GM23338 (cell line): ENCODE measurements at regions not wholly inside any gene's neighbourhood (a gene's known extent, or its start where the extent isn't known, plus 50 kb on each side); places are given as distances from the start of the nearest gene placed in this dataset.

Experiments
- ATAC-seq: fragments of 200-7000 bp; cut with Tn5 transposase; 3 replicates; pipeline ENCODE4 v1.9.1; 2020
- DNase-seq: peaks from one replicate; pipeline ENCODE4 v3.0.0-alpha.2; 2015; ENCODE audit warnings: low spot score
- H2AFZ ChIP-seq: fragments of 200-600 bp; sonication (generic); 2 replicates; pipeline ENCODE4 v1.8.0; 2016; ENCODE audit warnings: antibody characterized with exemption, mild to moderate bottlenecking, moderate library complexity
- H3F3A ChIP-seq: fragments of 200-600 bp; sonication (generic); replicated peaks from 2 replicates; pipeline ENCODE4 v1.8.0; 2017; ENCODE audit warnings: antibody characterized with exemption, mixed run types, low read depth
- H3K27ac ChIP-seq: fragments of 200-600 bp; sonication (generic); 2 replicates; pipeline ENCODE4 v1.6.1; 2016; ENCODE audit warnings: low read depth
- H3K27me3 ChIP-seq: fragments of 200-600 bp; sonication (generic); 2 replicates; pipeline ENCODE4 v1.8.0; 2016; ENCODE audit warnings: mild to moderate bottlenecking, mixed run types, moderate library complexity; ENCODE audit not compliant: insufficient read depth
- H3K36me3 ChIP-seq: fragments of 200-600 bp; sonication (generic); 2 replicates; pipeline ENCODE4 v1.8.0; 2016; ENCODE audit warnings: mild to moderate bottlenecking; ENCODE audit not compliant: insufficient read depth
- H3K4me1 ChIP-seq: fragments of 200-600 bp; sonication (generic); 2 replicates; pipeline ENCODE4 v1.8.0; 2016; ENCODE audit warnings: mild to moderate bottlenecking, moderate library complexity; ENCODE audit not compliant: insufficient read depth
- H3K4me2 ChIP-seq: fragments of 200-600 bp; sonication (generic); 2 replicates; pipeline ENCODE4 v1.7.1; 2017; ENCODE audit warnings: mixed run types
- H3K4me3 ChIP-seq: fragments of 200-600 bp; sonication (generic); 2 replicates; pipeline ENCODE4 v1.6.1; 2016; ENCODE audit warnings: mixed run types
- H3K79me2 ChIP-seq: fragments of 200-600 bp; sonication (generic); replicated peaks from 2 replicates; pipeline ENCODE4 v1.8.0; 2017; ENCODE audit warnings: mild to moderate bottlenecking; ENCODE audit not compliant: insufficient read depth
- H3K9me2 ChIP-seq: fragments of 200-600 bp; sonication (generic); 2 replicates; pipeline ENCODE4 v1.8.0; 2017; ENCODE audit not compliant: insufficient read depth
- H4K20me1 ChIP-seq: fragments of 200-600 bp; sonication (generic); replicated peaks from 2 replicates; pipeline ENCODE4 v1.8.0; 2017; ENCODE audit warnings: mild to moderate bottlenecking; ENCODE audit not compliant: insufficient read depth
- H3K27ac Mint-ChIP-seq: 2 replicates; pipeline ENCODE4 v1.8.0; 2020; ENCODE audit warnings: inconsistent platforms, mild to moderate bottlenecking, moderate library complexity, mixed read lengths
- H3K27me3 Mint-ChIP-seq: 3 replicates; pipeline ENCODE4 v1.8.0; 2022; ENCODE audit warnings: low read depth, mild to moderate bottlenecking, moderate library complexity, mixed read lengths, inconsistent platforms; ENCODE audit not compliant: insufficient read depth, poor library complexity
- H3K36me3 Mint-ChIP-seq: 3 replicates; pipeline ENCODE4 v1.8.0; 2021; ENCODE audit warnings: low read depth, mild to moderate bottlenecking, inconsistent platforms, moderate library complexity, mixed read lengths
- H3K4me1 Mint-ChIP-seq: 3 replicates; pipeline ENCODE4 v1.8.0; 2020; ENCODE audit warnings: mild to moderate bottlenecking, inconsistent platforms, mixed read lengths
- H3K4me3 Mint-ChIP-seq: 3 replicates; pipeline ENCODE4 v1.8.0; 2021; ENCODE audit warnings: moderate library complexity, mild to moderate bottlenecking, inconsistent platforms, mixed read lengths
- H3K9me3 Mint-ChIP-seq: 3 replicates; pipeline ENCODE4 v1.8.0; 2020; ENCODE audit warnings: moderate library complexity, mild to moderate bottlenecking, inconsistent platforms, mixed read lengths
- CREB1 ChIP-seq: fragments of 250-450 bp; sonication (Bioruptor Pico); IDR thresholded peaks from 2 replicates; pipeline ENCODE4 v1.5.0; 2020; ENCODE audit warnings: low read depth, mild to moderate bottlenecking, moderate library complexity
- EZH2 ChIP-seq: fragments of 200-600 bp; sonication (generic); IDR thresholded peaks from one replicate; pipeline ENCODE4 v1.8.0; 2017; ENCODE audit warnings: antibody characterized with exemption, mild to moderate bottlenecking, low read depth; ENCODE audit not compliant: unreplicated experiment
- JUNB ChIP-seq: IDR thresholded peaks from one replicate; pipeline ENCODE4 v1.6.1; 2016; ENCODE audit warnings: antibody characterized with exemption; ENCODE audit not compliant: unreplicated experiment
- POLR2AphosphoS5 ChIP-seq: IDR thresholded peaks from 2 replicates; pipeline ENCODE4 v1.6.1; 2016; ENCODE audit warnings: antibody characterized with exemption, low read depth
- REST ChIP-seq: IDR thresholded peaks from one replicate; pipeline ENCODE4 v1.6.1; 2018; ENCODE audit warnings: antibody characterized with exemption; ENCODE audit not compliant: unreplicated experiment
- STAT1 ChIP-seq: IDR thresholded peaks from one replicate; pipeline ENCODE4 v1.6.1; 2016; ENCODE audit warnings: antibody characterized with exemption; ENCODE audit not compliant: unreplicated experiment
- ZNF114 ChIP-seq: fragments of 250-450 bp; sonication (Bioruptor Pico); IDR thresholded peaks from 2 replicates; pipeline ENCODE4 v1.5.0; 2020; ENCODE audit warnings: mild to moderate bottlenecking, moderate library complexity
- ZNF331 ChIP-seq: fragments of 250-450 bp; sonication (Bioruptor Pico); IDR thresholded peaks from 2 replicates; pipeline ENCODE4 v1.5.0; 2020; ENCODE audit warnings: low read depth, mild to moderate bottlenecking, moderate library complexity
- TF ChIP-seq, protein P1 (sequence below): fragments of 250-450 bp; sonication (Bioruptor Pico); IDR thresholded peaks from 2 replicates; pipeline ENCODE4 v1.5.0; 2020; ENCODE audit warnings: mild to moderate bottlenecking, moderate library complexity

DNA sequence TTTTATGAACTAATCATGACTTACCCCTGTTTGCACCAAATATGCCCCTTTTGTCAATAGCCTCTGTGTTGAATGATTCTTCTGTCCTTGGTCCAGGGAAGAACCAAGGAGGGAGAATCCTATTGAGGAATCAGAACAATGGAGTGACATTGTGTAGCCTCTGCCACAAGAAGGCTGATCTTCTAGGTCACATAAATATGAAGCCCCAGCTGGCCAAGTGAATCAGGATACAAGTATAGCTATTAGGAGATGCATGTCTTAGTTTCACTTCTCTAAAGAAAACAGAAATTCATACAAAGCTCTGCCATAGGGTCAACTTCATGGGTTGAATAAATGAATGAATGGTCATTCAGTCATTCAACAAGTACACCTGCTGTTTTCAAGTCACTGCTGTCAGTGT, 118.2 kb upstream of the BLID start (continued):
- TF ChIP-seq CREB1 (CRISPR knock-in tag): no peak
- TF ChIP-seq POLR2AphosphoS5: no peak
- TF ChIP-seq JUNB: no peak
- no peak for TF ChIP-seq STAT1
- TF ChIP-seq ZNF114 (CRISPR knock-in tag): no peak

DNA sequence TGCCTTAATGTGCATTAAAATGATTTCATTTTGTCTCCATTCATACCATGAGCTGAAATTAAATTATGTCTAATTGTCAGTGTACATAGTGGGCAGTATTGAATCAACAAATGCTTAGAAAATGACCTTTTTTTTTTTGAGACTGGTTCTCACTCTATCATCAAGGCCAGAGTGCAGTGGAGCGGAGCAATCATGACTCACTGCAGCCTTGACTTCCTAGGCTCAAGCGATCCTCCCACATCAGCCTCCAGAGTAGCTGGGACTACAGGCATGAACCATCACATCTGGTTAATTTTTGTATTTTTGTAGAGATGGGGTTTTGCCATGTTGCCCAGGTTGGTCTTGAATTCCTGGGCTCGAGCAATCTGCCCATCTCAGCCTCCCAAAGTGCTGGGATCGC, 117.0 kb upstream of the BLID start:
- H4K20me1 ChIP-seq: no peaks in the 10 kb centered on the region

More for the DNA sequence above, 117.0 kb upstream of the BLID start:
- Mint-ChIP-seq H3K4me3 (no peak overlapping the region), H3K9me3 (no peaks in the 10 kb centered on the region), H3K36me3 (no peaks in the 10 kb centered on the region), H3K4me1 (no peaks in the 10 kb centered on the region; the same call in 2 of the 3 replicates), H3K27ac (no peak overlapping the region), H3K27me3 (peaks cover 6% of the 10 kb centered on the region)
- no peak for DNase-seq
- TF ChIP-seq STAT1: no peak
- TF ChIP-seq ZNF114 (CRISPR knock-in tag): no peak
- TF ChIP-seq EZH2: no peak
- TF ChIP-seq REST: no peak
- no peak for TF ChIP-seq ZNF331
- TF ChIP-seq, protein P1, sequence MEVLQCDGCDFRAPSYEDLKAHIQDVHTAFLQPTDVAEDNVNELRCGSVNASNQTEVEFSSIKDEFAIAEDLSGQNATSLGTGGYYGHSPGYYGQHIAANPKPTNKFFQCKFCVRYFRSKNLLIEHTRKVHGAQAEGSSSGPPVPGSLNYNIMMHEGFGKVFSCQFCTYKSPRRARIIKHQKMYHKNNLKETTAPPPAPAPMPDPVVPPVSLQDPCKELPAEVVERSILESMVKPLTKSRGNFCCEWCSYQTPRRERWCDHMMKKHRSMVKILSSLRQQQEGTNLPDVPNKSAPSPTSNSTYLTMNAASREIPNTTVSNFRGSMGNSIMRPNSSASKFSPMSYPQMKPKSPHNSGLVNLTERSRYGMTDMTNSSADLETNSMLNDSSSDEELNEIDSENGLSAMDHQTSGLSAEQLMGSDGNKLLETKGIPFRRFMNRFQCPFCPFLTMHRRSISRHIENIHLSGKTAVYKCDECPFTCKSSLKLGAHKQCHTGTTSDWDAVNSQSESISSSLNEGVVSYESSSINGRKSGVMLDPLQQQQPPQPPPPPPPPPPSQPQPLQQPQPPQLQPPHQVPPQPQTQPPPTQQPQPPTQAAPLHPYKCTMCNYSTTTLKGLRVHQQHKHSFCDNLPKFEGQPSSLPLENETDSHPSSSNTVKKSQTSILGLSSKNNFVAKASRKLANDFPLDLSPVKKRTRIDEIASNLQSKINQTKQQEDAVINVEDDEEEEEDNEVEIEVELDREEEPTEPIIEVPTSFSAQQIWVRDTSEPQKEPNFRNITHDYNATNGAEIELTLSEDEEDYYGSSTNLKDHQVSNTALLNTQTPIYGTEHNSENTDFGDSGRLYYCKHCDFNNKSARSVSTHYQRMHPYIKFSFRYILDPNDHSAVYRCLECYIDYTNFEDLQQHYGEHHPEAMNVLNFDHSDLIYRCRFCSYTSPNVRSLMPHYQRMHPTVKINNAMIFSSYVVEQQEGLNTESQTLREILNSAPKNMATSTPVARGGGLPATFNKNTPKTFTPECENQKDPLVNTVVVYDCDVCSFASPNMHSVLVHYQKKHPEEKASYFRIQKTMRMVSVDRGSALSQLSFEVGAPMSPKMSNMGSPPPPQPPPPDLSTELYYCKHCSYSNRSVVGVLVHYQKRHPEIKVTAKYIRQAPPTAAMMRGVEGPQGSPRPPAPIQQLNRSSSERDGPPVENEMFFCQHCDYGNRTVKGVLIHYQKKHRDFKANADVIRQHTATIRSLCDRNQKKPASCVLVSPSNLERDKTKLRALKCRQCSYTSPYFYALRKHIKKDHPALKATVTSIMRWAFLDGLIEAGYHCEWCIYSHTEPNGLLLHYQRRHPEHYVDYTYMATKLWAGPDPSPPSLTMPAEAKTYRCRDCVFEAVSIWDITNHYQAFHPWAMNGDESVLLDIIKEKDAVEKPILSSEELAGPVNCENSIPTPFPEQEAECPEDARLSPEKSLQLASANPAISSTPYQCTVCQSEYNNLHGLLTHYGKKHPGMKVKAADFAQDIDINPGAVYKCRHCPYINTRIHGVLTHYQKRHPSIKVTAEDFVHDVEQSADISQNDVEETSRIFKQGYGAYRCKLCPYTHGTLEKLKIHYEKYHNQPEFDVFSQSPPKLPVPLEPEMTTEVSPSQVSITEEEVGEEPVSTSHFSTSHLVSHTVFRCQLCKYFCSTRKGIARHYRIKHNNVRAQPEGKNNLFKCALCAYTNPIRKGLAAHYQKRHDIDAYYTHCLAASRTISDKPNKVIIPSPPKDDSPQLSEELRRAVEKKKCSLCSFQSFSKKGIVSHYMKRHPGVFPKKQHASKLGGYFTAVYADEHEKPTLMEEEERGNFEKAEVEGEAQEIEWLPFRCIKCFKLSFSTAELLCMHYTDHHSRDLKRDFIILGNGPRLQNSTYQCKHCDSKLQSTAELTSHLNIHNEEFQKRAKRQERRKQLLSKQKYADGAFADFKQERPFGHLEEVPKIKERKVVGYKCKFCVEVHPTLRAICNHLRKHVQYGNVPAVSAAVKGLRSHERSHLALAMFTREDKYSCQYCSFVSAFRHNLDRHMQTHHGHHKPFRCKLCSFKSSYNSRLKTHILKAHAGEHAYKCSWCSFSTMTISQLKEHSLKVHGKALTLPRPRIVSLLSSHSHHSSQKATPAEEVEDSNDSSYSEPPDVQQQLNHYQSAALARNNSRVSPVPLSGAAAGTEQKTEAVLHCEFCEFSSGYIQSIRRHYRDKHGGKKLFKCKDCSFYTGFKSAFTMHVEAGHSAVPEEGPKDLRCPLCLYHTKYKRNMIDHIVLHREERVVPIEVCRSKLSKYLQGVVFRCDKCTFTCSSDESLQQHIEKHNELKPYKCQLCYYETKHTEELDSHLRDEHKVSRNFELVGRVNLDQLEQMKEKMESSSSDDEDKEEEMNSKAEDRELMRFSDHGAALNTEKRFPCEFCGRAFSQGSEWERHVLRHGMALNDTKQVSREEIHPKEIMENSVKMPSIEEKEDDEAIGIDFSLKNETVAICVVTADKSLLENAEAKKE (CRISPR knock-in tag): no peak
- Histone ChIP-seq H3K27ac (no peak overlapping the region), H3K9me2 (peaks cover 3% of the 10 kb centered on the region; the same call in 1 of the 2 replicates), H3K27me3 (no peaks in the 10 kb centered on the region), H3K36me3 (no peaks in the 10 kb centered on the region), H3F3A (peaks cover 5% of the 10 kb centered on the region; the same call in 1 of the 2 replicates), H3K4me3 (no peak overlapping the region), H3K4me1 (peaks cover 24% of the 10 kb centered on the region), H3K79me2 (no peaks in the 10 kb centered on the region), H3K4me2 (no peak overlapping the region), H2AFZ (no peak overlapping the region)
- no peak for ATAC-seq
